Body of pancreas (tissue), 4 donors: ENCODE measurements at regions not wholly inside any gene's neighbourhood (a gene's known extent, or its start where the extent isn't known, plus 50 kb on each side); places are given as distances from the start of the nearest gene placed in this dataset.

Experiments
- POLR2A ChIP-seq, 3 donors: fragments of 450-650 bp; IDR thresholded peaks; one replicate each; pipeline ENCODE4 v1.6.1; 2016; ENCODE audit warnings: antibody characterized with exemption in 3 of 3, mild to moderate bottlenecking in 2 of 3
- TF ChIP-seq, protein P1 (sequence below), 7 experiments: fragments of 450-650 bp in 4 of 7; fragments of 200-600 bp in 3 of 7; sonication (generic) in 3 of 7; IDR thresholded peaks; one replicate each; pipeline ENCODE4 v1.5.1; 2016 to 2019; ENCODE audit warnings: antibody characterized with exemption in 7 of 7

DNA sequence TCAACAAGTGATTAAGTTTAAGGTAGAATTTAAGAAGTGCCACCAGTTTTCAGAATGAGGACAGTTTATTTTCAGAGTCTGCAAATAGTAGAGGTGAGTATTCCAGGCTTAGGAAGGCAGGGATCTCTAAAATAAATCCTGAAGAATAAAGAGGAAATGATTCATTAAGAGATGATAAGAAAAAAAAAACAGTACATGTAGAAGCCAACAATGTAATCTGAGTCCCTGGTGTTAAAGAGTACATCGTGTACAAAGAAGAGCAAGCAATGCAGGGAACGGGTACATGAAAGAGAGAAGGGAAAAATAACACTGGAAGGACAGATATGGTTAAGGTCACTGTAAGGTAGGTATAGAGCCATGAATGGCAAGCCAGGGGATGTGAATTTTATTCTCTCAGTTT is 95.2 kb upstream of the FOXG1 start:
- no peak for TF ChIP-seq POLR2A (IDR thresholded peaks at IDR 0.05)
- TF ChIP-seq, protein P1, sequence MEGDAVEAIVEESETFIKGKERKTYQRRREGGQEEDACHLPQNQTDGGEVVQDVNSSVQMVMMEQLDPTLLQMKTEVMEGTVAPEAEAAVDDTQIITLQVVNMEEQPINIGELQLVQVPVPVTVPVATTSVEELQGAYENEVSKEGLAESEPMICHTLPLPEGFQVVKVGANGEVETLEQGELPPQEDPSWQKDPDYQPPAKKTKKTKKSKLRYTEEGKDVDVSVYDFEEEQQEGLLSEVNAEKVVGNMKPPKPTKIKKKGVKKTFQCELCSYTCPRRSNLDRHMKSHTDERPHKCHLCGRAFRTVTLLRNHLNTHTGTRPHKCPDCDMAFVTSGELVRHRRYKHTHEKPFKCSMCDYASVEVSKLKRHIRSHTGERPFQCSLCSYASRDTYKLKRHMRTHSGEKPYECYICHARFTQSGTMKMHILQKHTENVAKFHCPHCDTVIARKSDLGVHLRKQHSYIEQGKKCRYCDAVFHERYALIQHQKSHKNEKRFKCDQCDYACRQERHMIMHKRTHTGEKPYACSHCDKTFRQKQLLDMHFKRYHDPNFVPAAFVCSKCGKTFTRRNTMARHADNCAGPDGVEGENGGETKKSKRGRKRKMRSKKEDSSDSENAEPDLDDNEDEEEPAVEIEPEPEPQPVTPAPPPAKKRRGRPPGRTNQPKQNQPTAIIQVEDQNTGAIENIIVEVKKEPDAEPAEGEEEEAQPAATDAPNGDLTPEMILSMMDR (IDR thresholded peaks at IDR 0.05), result no peak
